ENCODE measurements at regions not wholly inside any gene's neighbourhood (a gene's known extent, or its start where the extent isn't known, plus 50 kb on each side); places are given as distances from the start of the nearest gene placed in this dataset.

GRCh38 chr5:31100047-31100575, 93.4 kb upstream of the CDH6 start:
- TF ChIP-seq CTCF (IDR thresholded peaks at IDR 0.05) (no peak), EZH2 (IDR thresholded peaks at IDR 0.05) (no peak)
